Caco-2 (cell line): ENCODE measurements at regions not wholly inside any gene's neighbourhood (a gene's known extent, or its start where the extent isn't known, plus 50 kb on each side); places are given as distances from the start of the nearest gene placed in this dataset.
"Not testable (repeated sequence)": the region's sequence is repeated elsewhere in the genome, so short reads cannot be mapped to it uniquely, and the experiment has no call there.

ENCODE experiments used
- BruUV-seq: library from RNA; stranded (reverse); fragments of 400-500 nt; replicated peaks from 2 replicates; lab custom pipeline; 2021; lab: Mats Ljungman, UMichigan
- CTCF ChIA-PET: fragments of 300-600 bp; sonication (Branson Sonifier 250); formaldehyde crosslinking; loops from one replicate; lab custom pipeline; 2022; ENCODE audit warnings: antibody characterized with exemption; lab: Charles Lee
- POLR2A ChIA-PET: fragments of 300-600 bp; sonication (Branson Sonifier 250); formaldehyde crosslinking; loops from one replicate; lab custom pipeline; 2022; ENCODE audit warnings: antibody characterized with exemption; lab: Charles Lee
- DNase-seq, 2 experiments: peaks; one replicate each; pipeline versions ENCODE4 v3.0.0 to v3.0.0-alpha.2; 2020 to 2022
- H3K27me3 ChIP-seq: replicated peaks from 2 replicates; pipeline ENCODE4 v1.6.0; 2011; ENCODE audit warnings: low read length; ENCODE audit not compliant: control insufficient read depth, insufficient read depth
- H3K36me3 ChIP-seq: 2 replicates; pipeline ENCODE4 v1.5.1; 2011; ENCODE audit warnings: low read length; ENCODE audit not compliant: control insufficient read depth, insufficient read depth
- H3K4me1 ChIP-seq: fragments of 250-450 bp; sonication (Bioruptor Pico); 2 replicates; pipeline ENCODE4 v1.5.1; 2020; ENCODE audit warnings: mild to moderate bottlenecking
- H3K4me3 ChIP-seq: 2 replicates; pipeline ENCODE4 v1.5.1; 2011; ENCODE audit warnings: low read depth, mild to moderate bottlenecking, control low read depth, low read length
- H3K9me3 ChIP-seq: fragments of 250-450 bp; sonication (Bioruptor Pico); 2 replicates; pipeline ENCODE4 v1.5.1; 2020; ENCODE audit warnings: mild to moderate bottlenecking, moderate library complexity
- H3K27ac Mint-ChIP-seq: one replicate; pipeline ENCODE4 v1.8.0; 2022; ENCODE audit warnings: mixed read lengths; ENCODE audit not compliant: unreplicated experiment
- H3K27me3 Mint-ChIP-seq: one replicate; pipeline ENCODE4 v1.8.0; 2022; ENCODE audit warnings: mixed read lengths; ENCODE audit not compliant: insufficient read depth, unreplicated experiment
- H3K36me3 Mint-ChIP-seq: one replicate; pipeline ENCODE4 v1.8.0; 2022; ENCODE audit warnings: mild to moderate bottlenecking, mixed read lengths; ENCODE audit not compliant: insufficient read depth, unreplicated experiment
- H3K4me1 Mint-ChIP-seq: one replicate; pipeline ENCODE4 v1.8.0; 2022; ENCODE audit warnings: low read depth, mixed read lengths; ENCODE audit not compliant: unreplicated experiment
- H3K4me3 Mint-ChIP-seq: one replicate; pipeline ENCODE4 v1.8.0; 2022; ENCODE audit warnings: mild to moderate bottlenecking, moderate library complexity, mixed read lengths; ENCODE audit not compliant: unreplicated experiment
- H3K9me3 Mint-ChIP-seq: one replicate; pipeline ENCODE4 v1.8.0; 2022; ENCODE audit warnings: mixed read lengths; ENCODE audit not compliant: unreplicated experiment
- CTCF ChIP-seq, 2 experiments: fragments of 200-600 bp in 1 of 2; IDR thresholded peaks; 1 replicate in 1 of 2; 2 replicates in 1 of 2; pipeline versions ENCODE4 v1.5.1 to v1.8.0; 2011 to 2022; ENCODE audit warnings: antibody characterized with exemption in 1 of 2, control low read depth in 1 of 2, inconsistent platforms in 1 of 2, low read depth in 1 of 2, low read length in 1 of 2, mild to moderate bottlenecking in 1 of 2, moderate library complexity in 1 of 2; ENCODE audit not compliant: insufficient read depth in 1 of 2, severe bottlenecking in 1 of 2, unreplicated experiment in 1 of 2
- intact Hi-C: fragments of 100-400 bp; cut with micrococcal nuclease; formaldehyde crosslinking; loops from one replicate; pipeline ENCODE4 v1.10.0; 2022; ENCODE audit not compliant: unreplicated experiment

DNA sequence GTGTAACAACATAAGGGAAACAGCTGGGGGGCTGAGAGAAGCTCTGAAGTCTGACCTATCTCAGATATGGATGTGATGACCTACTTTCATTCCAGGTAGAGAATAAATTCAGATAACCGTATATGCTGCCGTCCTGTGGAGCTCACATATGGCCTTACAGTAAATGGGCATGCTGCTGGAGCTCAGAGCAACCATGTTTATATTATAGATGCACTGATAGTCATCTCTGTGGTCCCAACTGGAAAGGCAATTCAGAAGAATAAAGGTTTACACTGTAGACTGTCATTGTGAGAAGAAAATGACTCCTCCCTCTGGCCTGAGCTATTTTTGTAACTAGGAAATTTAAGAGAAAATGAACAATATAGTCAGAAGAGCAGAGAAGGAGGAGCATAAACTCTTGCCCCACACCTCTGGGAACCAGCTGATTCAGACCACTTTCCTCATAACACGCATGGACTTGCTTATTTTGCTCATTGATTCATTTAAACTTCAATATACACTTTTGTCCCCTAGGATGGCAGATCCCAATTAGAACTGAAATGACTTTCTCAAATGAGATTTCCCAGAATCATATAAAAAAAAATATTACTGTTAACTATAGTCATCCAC, 69.9 kb upstream of the NXPH1 start:
- ChIA-PET CTCF (no interaction called here), POLR2A (no interaction called here)
- H3K9me3 Mint-ChIP-seq = no peaks in the 10 kb centered on the region
- BruUV-seq = no TSS peak
- no peak overlapping the region for H3K4me3 Mint-ChIP-seq
- TF ChIP-seq CTCF (IDR thresholded peaks at IDR 0.05; ENCODE audit: insufficient read depth in 1 of 2, low read depth in 1 of 2, low read length in 1 of 2, severe bottlenecking in 1 of 2, unreplicated experiment in 1 of 2) = no peak
- no peaks in the 10 kb centered on the region for H3K36me3 Mint-ChIP-seq
- no peaks in the 10 kb centered on the region for H3K27me3 Mint-ChIP-seq
- no peaks in the 10 kb centered on the region for H3K27me3 ChIP-seq
- no peak for DNase-seq
- intact Hi-C loops = no loop called here
- H3K4me1 Mint-ChIP-seq = peaks cover 16% of the 10 kb centered on the region
- H3K9me3 ChIP-seq = no peaks in the 10 kb centered on the region
- H3K36me3 ChIP-seq = no peaks in the 10 kb centered on the region
- H3K4me3 ChIP-seq = no peak overlapping the region
- H3K4me1 ChIP-seq = no peaks in the 10 kb centered on the region
- no peak overlapping the region for H3K27ac Mint-ChIP-seq

- intact Hi-C loops = loop anchor here (1.0 kb wide), 2 partner anchors 69 to 88 kb away; no protein-coding TSS in a partner anchor
- no peaks in the 10 kb centered on the region for H3K27me3 ChIP-seq
- H3K4me1 ChIP-seq = no peaks in the 10 kb centered on the region
- no peak overlapping the region for H3K27ac Mint-ChIP-seq
- H3K9me3 ChIP-seq = no peaks in the 10 kb centered on the region
- ChIA-PET POLR2A (no interaction called here), CTCF (interaction anchor here (1.0 kb wide), 1 partner anchor 88 kb away, joined by 3 read pairs; no protein-coding TSS in a partner anchor)
- H3K4me3 Mint-ChIP-seq = no peak overlapping the region
- peaks cover 15% of the 10 kb centered on the region for H3K4me1 Mint-ChIP-seq
- no peaks in the 10 kb centered on the region for H3K36me3 Mint-ChIP-seq
- H3K27me3 Mint-ChIP-seq = no peaks in the 10 kb centered on the region
- H3K9me3 Mint-ChIP-seq = no peaks in the 10 kb centered on the region
- H3K36me3 ChIP-seq = no peaks in the 10 kb centered on the region
- peak; percentile 50 to 66 for TF ChIP-seq CTCF (IDR thresholded peaks at IDR 0.05; ENCODE audit: insufficient read depth in 1 of 2, low read depth in 1 of 2, low read length in 1 of 2, severe bottlenecking in 1 of 2, unreplicated experiment in 1 of 2)
- no TSS peak for BruUV-seq
- peak; percentile 35 to 47 for DNase-seq
- no peak overlapping the region for H3K4me3 ChIP-seq
These were observed 67.8 kb upstream of the NXPH1 start for GRCh38 chr7:8365499-8366110.

GRCh38 chr7:8368007-8368406, 65.4 kb upstream of the NXPH1 start:
- DNase-seq, H3K27ac Mint-ChIP-seq, H3K4me1 ChIP-seq, H3K4me3 ChIP-seq, H3K4me3 Mint-ChIP-seq, H3K36me3 Mint-ChIP-seq, H3K36me3 ChIP-seq, H3K9me3 Mint-ChIP-seq, H3K27me3 Mint-ChIP-seq, POLR2A ChIA-PET, intact Hi-C loops, H3K4me1 Mint-ChIP-seq, H3K9me3 ChIP-seq, BruUV-seq, CTCF ChIA-PET, H3K27me3 ChIP-seq: not testable (repeated sequence)
